Adrenal gland (tissue), 5 donors: ENCODE measurements at regions not wholly inside any gene's neighbourhood (a gene's known extent, or its start where the extent isn't known, plus 50 kb on each side); places are given as distances from the start of the nearest gene placed in this dataset.

Experiments used
- POLR2A ChIP-seq, 2 donors: fragments of 450-650 bp; IDR thresholded peaks; one replicate each; pipeline ENCODE4 v1.6.1; 2017; ENCODE audit warnings: antibody characterized with exemption in 2 of 2, mild to moderate bottlenecking in 2 of 2, moderate library complexity in 1 of 2
- TF ChIP-seq, protein P1 (sequence below), 6 experiments: fragments of 450-650 bp in 4 of 6; fragments of 200-600 bp in 2 of 6; sonication (generic) in 1 of 6; IDR thresholded peaks; 1 replicate in 5 of 6; 2 replicates in 1 of 6; pipeline versions ENCODE4 v1.5.1 to v1.8.0; 2016 to 2021; ENCODE audit warnings: antibody characterized with exemption in 6 of 6, mild to moderate bottlenecking in 2 of 6, moderate library complexity in 1 of 6
- donor health status: DM: no; HTN: no; CAD: no.

DNA sequence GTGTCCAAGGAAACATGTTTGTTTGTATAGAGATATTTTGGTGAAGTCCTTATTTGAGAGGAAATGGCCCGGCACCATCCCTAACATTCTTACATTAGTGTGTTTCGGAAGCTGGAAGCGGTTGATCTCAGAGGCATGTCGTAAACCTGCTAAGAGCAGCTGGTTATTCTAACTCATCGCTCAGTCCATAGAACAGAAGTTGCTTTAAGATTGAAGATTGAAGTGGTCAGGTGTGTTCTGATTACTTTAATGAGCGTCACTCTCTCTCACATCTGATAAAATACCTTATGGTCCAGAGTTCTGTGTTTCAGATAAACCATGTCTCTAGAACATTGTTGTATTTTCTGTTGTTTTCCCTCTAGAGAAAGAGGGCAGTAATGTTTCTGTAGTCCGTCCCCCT is 60.2 kb upstream of the FLT1 start:
- no peak for TF ChIP-seq POLR2A (IDR thresholded peaks at IDR 0.05)
- TF ChIP-seq, protein P1, sequence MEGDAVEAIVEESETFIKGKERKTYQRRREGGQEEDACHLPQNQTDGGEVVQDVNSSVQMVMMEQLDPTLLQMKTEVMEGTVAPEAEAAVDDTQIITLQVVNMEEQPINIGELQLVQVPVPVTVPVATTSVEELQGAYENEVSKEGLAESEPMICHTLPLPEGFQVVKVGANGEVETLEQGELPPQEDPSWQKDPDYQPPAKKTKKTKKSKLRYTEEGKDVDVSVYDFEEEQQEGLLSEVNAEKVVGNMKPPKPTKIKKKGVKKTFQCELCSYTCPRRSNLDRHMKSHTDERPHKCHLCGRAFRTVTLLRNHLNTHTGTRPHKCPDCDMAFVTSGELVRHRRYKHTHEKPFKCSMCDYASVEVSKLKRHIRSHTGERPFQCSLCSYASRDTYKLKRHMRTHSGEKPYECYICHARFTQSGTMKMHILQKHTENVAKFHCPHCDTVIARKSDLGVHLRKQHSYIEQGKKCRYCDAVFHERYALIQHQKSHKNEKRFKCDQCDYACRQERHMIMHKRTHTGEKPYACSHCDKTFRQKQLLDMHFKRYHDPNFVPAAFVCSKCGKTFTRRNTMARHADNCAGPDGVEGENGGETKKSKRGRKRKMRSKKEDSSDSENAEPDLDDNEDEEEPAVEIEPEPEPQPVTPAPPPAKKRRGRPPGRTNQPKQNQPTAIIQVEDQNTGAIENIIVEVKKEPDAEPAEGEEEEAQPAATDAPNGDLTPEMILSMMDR (IDR thresholded peaks at IDR 0.05): no peak
